ENCODE measurements at regions not wholly inside any gene's neighbourhood (a gene's known extent, or its start where the extent isn't known, plus 50 kb on each side); places are given as distances from the start of the nearest gene placed in this dataset.

DNA sequence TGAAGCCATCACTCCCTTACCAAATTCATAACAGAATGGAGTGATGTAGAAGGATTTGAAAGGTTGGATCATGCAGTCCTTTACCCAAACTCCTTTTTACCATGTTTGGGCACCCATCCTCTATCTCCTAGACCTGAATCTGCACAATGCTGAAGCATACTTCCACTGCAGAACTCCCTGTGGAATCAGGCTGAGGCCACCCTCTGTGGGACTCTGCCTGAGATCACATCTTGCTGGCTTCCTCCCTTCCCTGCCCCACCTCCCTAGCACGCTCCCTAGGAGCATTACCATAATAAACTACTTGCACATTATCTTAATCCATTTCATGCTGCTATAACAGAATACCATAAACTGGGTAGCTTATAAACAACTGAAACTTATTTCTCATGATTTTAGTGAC is 68.4 kb upstream of the VSTM2B start:
- Mint-ChIP-seq H3K27ac (no peak overlapping the region), H3K9me3 (peaks cover 12% of the 10 kb centered on the region), H3K36me3 (no peaks in the 10 kb centered on the region), H3K4me1 (no peaks in the 10 kb centered on the region), H3K4me3 (no peak overlapping the region)
- no peak for DNase-seq (ENCODE audit: low spot score in 2 of 2)
- no peak for ATAC-seq

- Mint-ChIP-seq H3K36me3 (no peaks in the 10 kb centered on the region), H3K9me3 (peaks cover 3% of the 10 kb centered on the region), H3K27ac (no peak overlapping the region), H3K4me1 (no peaks in the 10 kb centered on the region), H3K4me3 (no peak overlapping the region)
- DNase-seq (ENCODE audit: low spot score in 2 of 2): peak in 1 of 2 donors; percentile 47
- no peak for ATAC-seq
These were observed 57.9 kb upstream of the VSTM2B start for GRCh38 chr19:29467824-29468401.

DNA sequence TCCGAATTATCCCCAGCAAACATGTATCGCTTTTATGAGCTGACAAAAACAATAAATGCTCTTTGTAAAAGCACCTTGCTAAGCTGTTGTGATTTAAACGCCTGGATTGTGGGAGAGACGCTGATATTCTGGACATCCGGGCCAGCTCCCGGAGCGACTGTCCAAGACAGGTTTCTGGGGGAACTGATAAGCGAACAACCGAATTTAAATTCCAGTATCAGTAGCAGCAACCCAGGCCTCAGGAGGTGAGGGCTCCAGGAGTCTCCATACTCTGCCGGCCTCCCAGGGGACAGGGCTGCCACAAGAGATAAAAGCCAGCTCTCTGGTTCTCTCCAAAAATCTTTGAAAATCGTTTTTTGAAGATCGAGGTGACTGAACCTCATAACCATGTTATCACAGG is 50.3 kb upstream of the VSTM2B start:
- Mint-ChIP-seq H3K27ac (no peak overlapping the region), H3K36me3 (no peaks in the 10 kb centered on the region), H3K4me3 (no peak overlapping the region), H3K9me3 (peaks cover 3% of the 10 kb centered on the region), H3K4me1 (no peaks in the 10 kb centered on the region)
- DNase-seq (ENCODE audit: low spot score in 2 of 2) (no peak), ATAC-seq (no peak)
